Pancreas (tissue), 10 donors: ENCODE measurements at regions not wholly inside any gene's neighbourhood (a gene's known extent, or its start where the extent isn't known, plus 50 kb on each side); places are given as distances from the start of the nearest gene placed in this dataset.
A peak's percentile ranks its signal among the peaks of the same experiment; 100 is the strongest.

ENCODE experiments used
- ATAC-seq, 4 donors: fragments of 200-7000 bp; cut with Tn5 transposase; one replicate each; pipeline versions ENCODE4 v1.8.0 to v1.9.1; 2020; ENCODE audit warnings: mild to moderate bottlenecking in 4 of 4, moderate library complexity in 4 of 4
- DNase-seq, 6 donors: peaks; one replicate each; pipeline ENCODE4 v3.0.0-alpha.2; 2020
- FAIRE-seq: peaks from 2 replicates; lab custom pipeline; 2012; peaks lifted over from hg19 to GRCh38; lab: Jason Lieb, UNC
- H3K27ac ChIP-seq, 4 donors: fragments of 200-600 bp; sonication (generic); 1 replicate in 3 of 4; 2 replicates in 1 of 4; pipeline versions ENCODE4 v1.5.0 to v1.8.0; 2020
- H3K27me3 ChIP-seq, 4 donors: fragments of 200-600 bp; one replicate each; pipeline ENCODE4 v1.8.0; 2021
- H3K36me3 ChIP-seq, 3 donors: fragments of 200-600 bp; sonication (generic) in 1 of 3; one replicate each; pipeline versions ENCODE4 v1.5.0 to v1.8.0; 2020 to 2021
- H3K4me1 ChIP-seq, 3 donors: fragments of 200-600 bp; one replicate each; pipeline ENCODE4 v1.8.0; 2021
- H3K4me3 ChIP-seq, 4 donors: fragments of 200-600 bp; sonication (generic) in 2 of 4; one replicate each; pipeline versions ENCODE4 v1.5.0 to v1.8.0; 2020 to 2021
- H3K9me3 ChIP-seq, 4 donors: fragments of 200-600 bp; one replicate each; pipeline ENCODE4 v1.8.0; 2021
- CTCF ChIP-seq, 4 donors: fragments of 200-600 bp; sonication (generic) in 3 of 4; IDR thresholded peaks; one replicate each; pipeline versions ENCODE4 v1.5.0 to v1.8.0; 2021; ENCODE audit warnings: antibody characterized with exemption in 4 of 4
- WGBS, 2 donors: extraction: QIAGEN DNeasy Blood & Tissue Kit; methylation state at CpG; one replicate each; pipeline ENCODE4 v1.1.7; 2013; 5-methylcytosine and 5-hydroxymethylcytosine counted together
- intact Hi-C, 3 donors: fragments of 100-400 bp; cut with DNase I; formaldehyde crosslinking; loops; one replicate each; pipeline versions ENCODE4 v1.11.1 to v1.14.2; 2022
- donor health status: healthy with polysubstance abuse.
- donor health status: DM: no; HTN: no; CAD: no; lungs with moderate emphysema.
- donor health status: DM: no; HTN: no; CAD: no.
- donor health status: control.
- donor health status: control.
- donor health status: Bipolar disorder and iron deficiency.
- donor health status: DM: yes; HTN: yes; CAD: no.
- donor health status: DM: no; HTN: no; CAD: no.
- donor health status: DM: no; HTN: no; CAD: no.
- donor health status: DM: yes; HTN: yes; CAD: no.

- no peaks in the 10 kb centered on the region for H3K36me3 ChIP-seq
- H3K4me1 ChIP-seq = peaks cover 0 to 7% (median 0%) of the 10 kb centered on the region in 3 donors
- no peak overlapping the region for H3K27ac ChIP-seq
- intact Hi-C loops = no loop called here
- 79 to 88% methylated on average over 2 of the region's 2 CpGs for WGBS, 2 donors
- no peaks in the 10 kb centered on the region for H3K27me3 ChIP-seq
- no peak overlapping the region for H3K4me3 ChIP-seq
- no peak for ATAC-seq
- no peak for DNase-seq
- FAIRE-seq = no peak
- no peaks in the 10 kb centered on the region for H3K9me3 ChIP-seq
- no peak for TF ChIP-seq CTCF (IDR thresholded peaks at IDR 0.05)
Measured at GRCh38 chr9:89986190-89986589, 381.4 kb downstream of the GADD45G start.

GRCh38 chr9:89988458-89988857 lies 383.6 kb downstream of the GADD45G start:
- H3K36me3 ChIP-seq = no peaks in the 10 kb centered on the region
- TF ChIP-seq CTCF (IDR thresholded peaks at IDR 0.05) = no peak
- no peak for ATAC-seq
- no peaks in the 10 kb centered on the region for H3K27me3 ChIP-seq
- WGBS, 2 donors = 85 to 90% methylated on average over 1 of the region's 1 CpG
- intact Hi-C loops = no loop called here
- FAIRE-seq = no peak
- DNase-seq = no peak
- no peak overlapping the region for H3K4me3 ChIP-seq
- H3K9me3 ChIP-seq = no peaks in the 10 kb centered on the region
- H3K27ac ChIP-seq = no peak overlapping the region
- H3K4me1 ChIP-seq = peaks cover 11 to 26% (median 13%) of the 10 kb centered on the region in 3 donors

- H3K36me3 ChIP-seq = no peaks in the 10 kb centered on the region
- ATAC-seq (peak in 1 of 4 donors; percentile 5), FAIRE-seq (no peak), DNase-seq (no peak)
- intact Hi-C loops = loop anchor here in 1 of 3 donors (10.0 kb wide), 1 partner anchor 376 kb away; no protein-coding TSS in a partner anchor
- no peaks in the 10 kb centered on the region for H3K27me3 ChIP-seq
- no peak overlapping the region for H3K27ac ChIP-seq
- peaks cover 23 to 40% (median 24%) of the 10 kb centered on the region in 3 donors for H3K4me1 ChIP-seq
- no peaks in the 10 kb centered on the region for H3K9me3 ChIP-seq
- WGBS, 2 donors = 72 to 81% methylated on average over 7 of the region's 7 CpGs
- no peak for TF ChIP-seq CTCF (IDR thresholded peaks at IDR 0.05)
- H3K4me3 ChIP-seq = no peak overlapping the region
Measured at GRCh38 chr9:89991204-89991790, 386.5 kb downstream of the GADD45G start.

GRCh38 chr9:89992326-89993198 lies 387.8 kb downstream of the GADD45G start:
- H3K27ac ChIP-seq = peak overlapping the region in 1 of 4 donors; percentile 28
- H3K4me3 ChIP-seq = no peak overlapping the region
- no peaks in the 10 kb centered on the region for H3K27me3 ChIP-seq
- H3K9me3 ChIP-seq = no peaks in the 10 kb centered on the region
- ATAC-seq (peak; percentile 14 to 57 (median 30)), FAIRE-seq (no peak), DNase-seq (no peak)
- intact Hi-C loops = loop anchor here in 1 of 3 donors (10.0 kb wide), 1 partner anchor 378 kb away; no protein-coding TSS in a partner anchor
- peaks cover 23 to 40% (median 24%) of the 10 kb centered on the region in 3 donors for H3K4me1 ChIP-seq
- 43 to 46% methylated on average over 16 of the region's 16 CpGs for WGBS, 2 donors
- no peaks in the 10 kb centered on the region for H3K36me3 ChIP-seq
- no peak for TF ChIP-seq CTCF (IDR thresholded peaks at IDR 0.05)
